ENCODE measurements at regions not wholly inside any gene's neighbourhood (a gene's known extent, or its start where the extent isn't known, plus 50 kb on each side); places are given as distances from the start of the nearest gene placed in this dataset.

GRCh38 chr22:46069521-46070214 is 80.7 kb upstream of the PPARA start:
- DNase-seq (peak; percentile 58 to 95 (median 94)), ATAC-seq (peak; percentile 69 to 75)
- intact Hi-C loops (cut with DNase I): loop anchor here in 3 of 4 donors (2.0 to 10.0 kb wide), 5 partner anchors 13 to 65 kb away; no protein-coding TSS in a partner anchor
- H3K27ac ChIP-seq (ENCODE audit: low read length): peak overlapping the region; percentile 99
- H3K27me3 ChIP-seq (ENCODE audit: control insufficient read depth, insufficient read depth): no peaks in the 10 kb centered on the region
- 3% methylated on average over 24 of the region's 24 CpGs for WGBS
- no peaks in the 10 kb centered on the region for H3K9me3 ChIP-seq (ENCODE audit: control insufficient read depth, low read length)
- H3K4me1 ChIP-seq (ENCODE audit: control insufficient read depth, insufficient read depth, low read length): no peaks in the 10 kb centered on the region
- H3K4me3 ChIP-seq (ENCODE audit: low read length): peak overlapping the region; percentile 92

DNA sequence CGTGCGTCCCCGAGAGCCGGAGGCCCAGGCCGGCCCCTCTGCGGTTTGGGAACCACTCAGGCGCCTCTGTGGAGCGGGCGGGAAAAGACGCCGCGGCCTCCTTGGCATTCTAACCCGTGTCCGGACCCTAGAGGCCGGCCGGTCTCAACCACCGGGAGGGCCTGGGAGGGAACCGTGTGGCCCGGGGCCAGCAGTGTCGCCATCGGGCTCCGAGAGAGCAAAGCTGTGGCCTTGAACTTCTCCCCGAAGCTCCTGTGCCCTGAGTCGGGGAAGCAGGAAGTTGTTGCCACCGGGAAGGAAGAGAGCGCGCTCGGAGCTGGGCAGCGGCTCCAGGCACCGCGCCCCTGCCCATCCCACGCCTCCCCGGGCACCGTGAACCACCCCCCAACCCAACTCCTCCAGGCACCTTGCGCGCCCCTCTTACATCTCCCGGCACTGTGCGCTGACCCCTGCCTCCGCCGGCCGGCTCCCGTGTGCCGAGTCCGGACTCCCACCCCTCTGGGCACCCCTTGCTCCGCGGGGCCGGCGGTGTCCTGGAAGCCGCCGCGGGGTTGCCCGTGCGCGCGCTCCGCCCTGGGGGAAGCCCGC is 80.0 kb upstream of the PPARA start:
- no peaks in the 10 kb centered on the region for H3K27me3 ChIP-seq (ENCODE audit: control insufficient read depth, insufficient read depth)
- peak; percentile 92 to 97 (median 96) for DNase-seq
- peak; percentile 69 to 76 for ATAC-seq
- under 1% methylated on average over 57 of the region's 57 CpGs for WGBS
- H3K27ac ChIP-seq (ENCODE audit: low read length): peak overlapping the region; percentile 99
- no peaks in the 10 kb centered on the region for H3K9me3 ChIP-seq (ENCODE audit: control insufficient read depth, low read length)
- peak overlapping the region; percentile 92 for H3K4me3 ChIP-seq (ENCODE audit: low read length)
- intact Hi-C loops (cut with DNase I): loop anchor here in 3 of 4 donors (2.0 to 10.0 kb wide), 5 partner anchors 14 to 66 kb away; no protein-coding TSS in a partner anchor
- H3K4me1 ChIP-seq (ENCODE audit: control insufficient read depth, insufficient read depth, low read length): peaks cover 5% of the 10 kb centered on the region

GRCh38 chr22:46070803-46071450 is 79.4 kb upstream of the PPARA start:
- no peaks in the 10 kb centered on the region for H3K9me3 ChIP-seq (ENCODE audit: control insufficient read depth, low read length)
- peak overlapping the region; percentile 99 for H3K27ac ChIP-seq (ENCODE audit: low read length)
- peak; percentile 74 to 92 (median 91) for DNase-seq
- WGBS: under 1% methylated on average over 111 of the region's 112 CpGs
- peak; percentile 20 to 57 for ATAC-seq
- peaks cover 8% of the 10 kb centered on the region for H3K4me1 ChIP-seq (ENCODE audit: control insufficient read depth, insufficient read depth, low read length)
- peak overlapping the region; percentile 92 for H3K4me3 ChIP-seq (ENCODE audit: low read length)
- intact Hi-C loops (cut with DNase I): loop anchor here in 3 of 4 donors (2.0 to 10.0 kb wide), 5 partner anchors 14 to 66 kb away; no protein-coding TSS in a partner anchor
- no peaks in the 10 kb centered on the region for H3K27me3 ChIP-seq (ENCODE audit: control insufficient read depth, insufficient read depth)

- ATAC-seq (peak; percentile 38 to 59), DNase-seq (peak; percentile 96 to 97 (median 97))
- Histone ChIP-seq H3K4me1 (ENCODE audit: control insufficient read depth, insufficient read depth, low read length) (peaks cover 9% of the 10 kb centered on the region), H3K9me3 (ENCODE audit: control insufficient read depth, low read length) (no peaks in the 10 kb centered on the region), H3K27me3 (ENCODE audit: control insufficient read depth, insufficient read depth) (no peaks in the 10 kb centered on the region), H3K4me3 (ENCODE audit: low read length) (peak overlapping the region; percentile 92), H3K27ac (ENCODE audit: low read length) (peak overlapping the region; percentile 95)
- intact Hi-C loops (cut with DNase I): loop anchor here in 3 of 4 donors (2.0 to 10.0 kb wide), 5 partner anchors 15 to 67 kb away; no protein-coding TSS in a partner anchor
- WGBS: under 1% methylated on average over 109 of the region's 109 CpGs
Observed at GRCh38 chr22:46071451-46072109, 78.7 kb upstream of the PPARA start.

- Histone ChIP-seq H3K9me3 (ENCODE audit: control insufficient read depth, low read length) (no peaks in the 10 kb centered on the region), H3K27me3 (ENCODE audit: control insufficient read depth, insufficient read depth) (no peaks in the 10 kb centered on the region), H3K4me3 (ENCODE audit: low read length) (peak overlapping the region; percentile 92), H3K27ac (ENCODE audit: low read length) (peak overlapping the region; percentile 95), H3K4me1 (ENCODE audit: control insufficient read depth, insufficient read depth, low read length) (peaks cover 9% of the 10 kb centered on the region)
- intact Hi-C loops (cut with DNase I): loop anchor here in 3 of 4 donors (5.0 to 10.0 kb wide), 4 partner anchors 35 to 67 kb away; no protein-coding TSS in a partner anchor
- WGBS: under 1% methylated on average over 81 of the region's 81 CpGs
- ATAC-seq: no peak
- peak; percentile 75 to 88 (median 88) for DNase-seq
Observed at GRCh38 chr22:46072110-46072881, 78.0 kb upstream of the PPARA start.

GRCh38 chr22:46072981-46073682 is 77.2 kb upstream of the PPARA start:
- H3K4me1 ChIP-seq (ENCODE audit: control insufficient read depth, insufficient read depth, low read length): peaks cover 11% of the 10 kb centered on the region

DNA sequence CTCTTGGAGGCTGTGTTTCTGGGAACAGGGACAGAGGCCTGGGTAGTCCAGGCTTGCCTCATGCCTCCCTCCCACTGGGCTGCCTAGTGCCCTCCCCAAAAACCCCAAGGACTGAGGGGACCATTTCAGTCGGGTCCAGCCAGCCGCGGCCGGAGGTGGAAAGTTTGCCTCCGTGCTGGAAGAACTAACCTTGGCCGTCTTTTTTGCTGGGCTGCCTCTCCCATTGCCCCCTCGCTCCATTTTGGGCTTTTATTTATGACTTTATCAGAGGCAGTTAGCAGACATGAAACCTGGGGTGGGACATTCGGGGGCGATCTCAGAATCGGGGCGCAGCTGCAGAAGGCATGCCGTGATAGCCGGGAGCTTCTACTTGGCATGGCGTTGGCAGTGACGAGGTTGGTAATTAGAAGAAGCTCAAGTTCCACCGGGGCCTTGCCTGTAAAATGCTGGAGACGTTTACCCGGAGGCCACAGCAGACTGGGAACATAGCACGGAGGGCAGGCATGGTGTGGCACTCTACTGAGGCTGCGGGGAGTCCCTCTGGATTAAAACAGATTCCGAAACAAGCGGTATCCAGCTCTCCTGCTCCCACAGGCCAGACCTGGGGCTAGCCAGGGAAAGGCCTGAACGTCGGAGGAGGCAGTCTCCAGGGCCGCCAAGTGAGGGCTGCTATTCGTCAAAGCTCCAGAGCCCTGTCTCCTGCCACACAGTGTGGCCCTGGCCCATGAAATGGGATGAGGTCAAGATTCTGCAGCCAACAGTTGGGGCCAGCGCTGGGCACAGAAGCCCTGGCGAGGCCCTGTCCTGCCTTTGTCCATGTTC is 76.4 kb upstream of the PPARA start:
- H3K9me3 ChIP-seq (ENCODE audit: control insufficient read depth, low read length): no peaks in the 10 kb centered on the region
- 11% methylated on average over 28 of the region's 28 CpGs for WGBS
- peaks cover 15% of the 10 kb centered on the region for H3K4me1 ChIP-seq (ENCODE audit: control insufficient read depth, insufficient read depth, low read length)
- peak overlapping the region; percentile 92 for H3K4me3 ChIP-seq (ENCODE audit: low read length)
- no peaks in the 10 kb centered on the region for H3K27me3 ChIP-seq (ENCODE audit: control insufficient read depth, insufficient read depth)
- DNase-seq (peak; percentile 34 to 70 (median 65)), ATAC-seq (no peak)
- intact Hi-C loops (cut with DNase I): loop anchor here in 3 of 4 donors (5.0 to 10.0 kb wide), 4 partner anchors 37 to 69 kb away; no protein-coding TSS in a partner anchor
- H3K27ac ChIP-seq (ENCODE audit: low read length): peak overlapping the region; percentile 95

More at GRCh38 chr22:46072981-46073682, 77.2 kb upstream of the PPARA start:
- no peak for ATAC-seq
- intact Hi-C loops (cut with DNase I): loop anchor here in 3 of 4 donors (5.0 to 10.0 kb wide), 4 partner anchors 36 to 68 kb away; no protein-coding TSS in a partner anchor
- 7% methylated on average over 16 of the region's 16 CpGs for WGBS
- Histone ChIP-seq H3K4me3 (ENCODE audit: low read length) (peak overlapping the region; percentile 92), H3K9me3 (ENCODE audit: control insufficient read depth, low read length) (no peaks in the 10 kb centered on the region), H3K27ac (ENCODE audit: low read length) (peak overlapping the region; percentile 95), H3K27me3 (ENCODE audit: control insufficient read depth, insufficient read depth) (no peaks in the 10 kb centered on the region)
- peak; percentile 9 to 30 (median 10) for DNase-seq

GRCh38 chr22:46074771-46075551 is 75.4 kb upstream of the PPARA start:
- 18% methylated on average over 19 of the region's 19 CpGs for WGBS
- Histone ChIP-seq H3K9me3 (ENCODE audit: control insufficient read depth, low read length) (no peaks in the 10 kb centered on the region), H3K4me3 (ENCODE audit: low read length) (peak overlapping the region; percentile 92), H3K27me3 (ENCODE audit: control insufficient read depth, insufficient read depth) (no peaks in the 10 kb centered on the region), H3K4me1 (ENCODE audit: control insufficient read depth, insufficient read depth, low read length) (peaks cover 22% of the 10 kb centered on the region), H3K27ac (ENCODE audit: low read length) (peak overlapping the region; percentile 95)
- DNase-seq: peak; percentile 24 to 62 (median 49)
- ATAC-seq: no peak
- intact Hi-C loops (cut with DNase I): loop anchor here in 3 of 4 donors (5.0 to 10.0 kb wide), 5 partner anchors 33 to 70 kb away; no protein-coding TSS in a partner anchor
